ENCODE measurements at regions not wholly inside any gene's neighbourhood (a gene's known extent, or its start where the extent isn't known, plus 50 kb on each side); places are given as distances from the start of the nearest gene placed in this dataset.

- peak overlapping the region; percentile 4 for H3K27ac Mint-ChIP-seq (ENCODE audit: unreplicated experiment)
- peaks cover 10% of the 10 kb centered on the region for H3K4me1 Mint-ChIP-seq (ENCODE audit: unreplicated experiment)
- TF ChIP-seq, protein P1, sequence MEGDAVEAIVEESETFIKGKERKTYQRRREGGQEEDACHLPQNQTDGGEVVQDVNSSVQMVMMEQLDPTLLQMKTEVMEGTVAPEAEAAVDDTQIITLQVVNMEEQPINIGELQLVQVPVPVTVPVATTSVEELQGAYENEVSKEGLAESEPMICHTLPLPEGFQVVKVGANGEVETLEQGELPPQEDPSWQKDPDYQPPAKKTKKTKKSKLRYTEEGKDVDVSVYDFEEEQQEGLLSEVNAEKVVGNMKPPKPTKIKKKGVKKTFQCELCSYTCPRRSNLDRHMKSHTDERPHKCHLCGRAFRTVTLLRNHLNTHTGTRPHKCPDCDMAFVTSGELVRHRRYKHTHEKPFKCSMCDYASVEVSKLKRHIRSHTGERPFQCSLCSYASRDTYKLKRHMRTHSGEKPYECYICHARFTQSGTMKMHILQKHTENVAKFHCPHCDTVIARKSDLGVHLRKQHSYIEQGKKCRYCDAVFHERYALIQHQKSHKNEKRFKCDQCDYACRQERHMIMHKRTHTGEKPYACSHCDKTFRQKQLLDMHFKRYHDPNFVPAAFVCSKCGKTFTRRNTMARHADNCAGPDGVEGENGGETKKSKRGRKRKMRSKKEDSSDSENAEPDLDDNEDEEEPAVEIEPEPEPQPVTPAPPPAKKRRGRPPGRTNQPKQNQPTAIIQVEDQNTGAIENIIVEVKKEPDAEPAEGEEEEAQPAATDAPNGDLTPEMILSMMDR (IDR thresholded peaks at IDR 0.05) = no peak
- no peaks in the 10 kb centered on the region for H3K9me3 Mint-ChIP-seq (ENCODE audit: unreplicated experiment)
- no peak for DNase-seq (ENCODE audit: extremely low spot score, unreplicated experiment)
- H3K27me3 Mint-ChIP-seq (ENCODE audit: unreplicated experiment) = no peaks in the 10 kb centered on the region
- H3K36me3 Mint-ChIP-seq (ENCODE audit: unreplicated experiment) = no peaks in the 10 kb centered on the region
- no peak overlapping the region for H3K4me3 Mint-ChIP-seq (ENCODE audit: unreplicated experiment)
These were observed 152.1 kb upstream of the ALCAM start for GRCh38 chr3:105214590-105214989.

GRCh38 chr3:105222568-105223093, 144.1 kb upstream of the ALCAM start:
- Mint-ChIP-seq H3K27ac (ENCODE audit: unreplicated experiment) (no peak overlapping the region), H3K27me3 (ENCODE audit: unreplicated experiment) (no peaks in the 10 kb centered on the region), H3K9me3 (ENCODE audit: unreplicated experiment) (peaks cover 4% of the 10 kb centered on the region), H3K36me3 (ENCODE audit: unreplicated experiment) (no peaks in the 10 kb centered on the region), H3K4me1 (ENCODE audit: unreplicated experiment) (peaks cover 13% of the 10 kb centered on the region), H3K4me3 (ENCODE audit: unreplicated experiment) (no peak overlapping the region)
- TF ChIP-seq, protein P1 (IDR thresholded peaks at IDR 0.05) = no peak
- no peak for DNase-seq (ENCODE audit: extremely low spot score, unreplicated experiment)

DNA sequence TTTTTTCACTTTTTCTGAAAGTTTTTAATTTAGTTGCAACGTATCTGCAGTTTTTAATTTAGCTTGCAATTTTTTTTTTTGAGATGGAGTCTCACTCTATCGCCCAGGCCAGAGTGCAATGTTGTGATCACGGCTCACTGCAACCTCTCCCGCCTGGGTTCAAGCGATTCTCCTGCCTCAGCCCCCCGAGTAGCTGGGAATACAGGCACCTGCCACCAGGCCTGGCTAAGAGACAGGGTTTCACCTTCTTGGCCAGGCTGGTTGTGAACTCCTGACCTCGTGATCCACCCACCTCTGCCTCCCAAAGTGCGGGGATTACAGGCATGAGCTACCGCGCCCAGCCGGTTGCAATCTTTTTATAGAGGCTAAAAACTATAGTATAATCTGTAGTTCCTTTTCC, 142.9 kb upstream of the ALCAM start:
- H3K36me3 Mint-ChIP-seq (ENCODE audit: unreplicated experiment) = no peaks in the 10 kb centered on the region
- no peaks in the 10 kb centered on the region for H3K27me3 Mint-ChIP-seq (ENCODE audit: unreplicated experiment)
- TF ChIP-seq, protein P1 (IDR thresholded peaks at IDR 0.05) = no peak
- peaks cover 13% of the 10 kb centered on the region for H3K4me1 Mint-ChIP-seq (ENCODE audit: unreplicated experiment)
- H3K4me3 Mint-ChIP-seq (ENCODE audit: unreplicated experiment) = no peak overlapping the region
- no peak for DNase-seq (ENCODE audit: extremely low spot score, unreplicated experiment)
- no peak overlapping the region for H3K27ac Mint-ChIP-seq (ENCODE audit: unreplicated experiment)
- peaks cover 5% of the 10 kb centered on the region for H3K9me3 Mint-ChIP-seq (ENCODE audit: unreplicated experiment)

DNA sequence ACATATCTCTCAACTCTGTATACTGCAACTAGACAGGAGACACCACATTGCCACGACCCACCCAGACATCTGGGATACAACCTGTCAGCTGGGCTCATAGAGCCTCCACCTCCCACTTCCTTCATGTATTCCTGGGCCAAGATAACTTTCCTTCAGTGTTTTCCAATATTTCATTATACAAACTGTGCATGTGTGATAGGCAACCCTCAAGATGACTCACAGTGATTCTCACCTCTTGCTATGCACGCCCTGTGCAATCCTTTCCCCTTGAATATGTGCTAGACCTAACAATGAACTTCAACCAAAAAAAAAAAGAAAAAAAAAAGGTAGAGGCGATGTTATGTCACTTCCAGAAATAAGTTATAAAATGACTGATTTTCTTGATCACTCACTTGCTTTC, 138.0 kb upstream of the ALCAM start:
- no peak overlapping the region for H3K4me3 Mint-ChIP-seq (ENCODE audit: unreplicated experiment)
- peaks cover 3% of the 10 kb centered on the region for H3K9me3 Mint-ChIP-seq (ENCODE audit: unreplicated experiment)
- no peak overlapping the region for H3K27ac Mint-ChIP-seq (ENCODE audit: unreplicated experiment)
- H3K4me1 Mint-ChIP-seq (ENCODE audit: unreplicated experiment) = peaks cover 27% of the 10 kb centered on the region
- no peaks in the 10 kb centered on the region for H3K36me3 Mint-ChIP-seq (ENCODE audit: unreplicated experiment)
- no peaks in the 10 kb centered on the region for H3K27me3 Mint-ChIP-seq (ENCODE audit: unreplicated experiment)
- DNase-seq (ENCODE audit: extremely low spot score, unreplicated experiment) = no peak
- TF ChIP-seq, protein P1 (IDR thresholded peaks at IDR 0.05) = no peak

- TF ChIP-seq, protein P1 (IDR thresholded peaks at IDR 0.05) = no peak
- no peak overlapping the region for H3K4me3 Mint-ChIP-seq (ENCODE audit: unreplicated experiment)
- H3K9me3 Mint-ChIP-seq (ENCODE audit: unreplicated experiment) = peaks cover 3% of the 10 kb centered on the region
- no peaks in the 10 kb centered on the region for H3K36me3 Mint-ChIP-seq (ENCODE audit: unreplicated experiment)
- peak overlapping the region; percentile 61 for H3K27ac Mint-ChIP-seq (ENCODE audit: unreplicated experiment)
- no peak for DNase-seq (ENCODE audit: extremely low spot score, unreplicated experiment)
- peaks cover 14% of the 10 kb centered on the region for H3K4me1 Mint-ChIP-seq (ENCODE audit: unreplicated experiment)
- H3K27me3 Mint-ChIP-seq (ENCODE audit: unreplicated experiment) = no peaks in the 10 kb centered on the region
These were observed 134.2 kb upstream of the ALCAM start for GRCh38 chr3:105232553-105232952.
